ENCODE measurements at regions not wholly inside any gene's neighbourhood (a gene's known extent, or its start where the extent isn't known, plus 50 kb on each side); places are given as distances from the start of the nearest gene placed in this dataset.
"Not testable (repeated sequence)": the region's sequence is repeated elsewhere in the genome, so short reads cannot be mapped to it uniquely, and the experiment has no call there.

GRCh38 chr13:100983111-100983510 is 308.5 kb upstream of the TMTC4 start:
- in situ Hi-C loops (cut with HindIII; ENCODE audit: low sequenced_read_pairs): no loop called here
- H3K4me3 ChIP-seq (ENCODE audit: low read depth, low read length): no peak overlapping the region
- no peak for TF ChIP-seq CTCF (IDR thresholded peaks at IDR 0.05; ENCODE audit: low read depth, low read length, missing control alignments)
- DNase-seq (ENCODE audit: low read depth): peak; percentile 83

DNA sequence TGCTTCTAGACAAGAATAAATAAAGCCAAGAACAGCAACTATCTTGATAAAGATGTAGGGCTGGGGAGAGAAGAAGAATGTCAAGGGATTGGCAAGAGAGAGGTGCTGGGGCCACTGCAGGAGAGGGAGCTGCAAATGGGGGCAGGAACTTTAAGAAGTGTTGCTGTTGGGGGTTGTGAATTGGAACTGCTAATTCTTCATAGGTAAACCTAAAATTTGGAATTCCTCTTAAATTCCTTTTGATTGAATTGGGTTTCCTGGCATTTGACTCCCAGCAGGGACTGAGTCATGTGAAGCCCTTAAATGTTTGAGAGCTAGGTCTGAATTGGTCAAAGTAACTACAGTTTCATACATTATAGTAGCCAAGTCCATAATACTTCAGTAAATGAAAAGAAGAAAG is 305.6 kb upstream of the TMTC4 start:
- TF ChIP-seq CTCF (IDR thresholded peaks at IDR 0.05; ENCODE audit: low read depth, low read length, missing control alignments): no peak
- DNase-seq (ENCODE audit: low read depth): no peak
- no peak overlapping the region for H3K4me3 ChIP-seq (ENCODE audit: low read depth, low read length)
- in situ Hi-C loops (cut with HindIII; ENCODE audit: low sequenced_read_pairs): no loop called here

GRCh38 chr13:100977841-100978240 is 303.2 kb upstream of the TMTC4 start:
- no peak for TF ChIP-seq CTCF (IDR thresholded peaks at IDR 0.05; ENCODE audit: low read depth, low read length, missing control alignments)
- in situ Hi-C loops (cut with HindIII; ENCODE audit: low sequenced_read_pairs): no loop called here
- H3K4me3 ChIP-seq (ENCODE audit: low read depth, low read length): no peak overlapping the region

DNA sequence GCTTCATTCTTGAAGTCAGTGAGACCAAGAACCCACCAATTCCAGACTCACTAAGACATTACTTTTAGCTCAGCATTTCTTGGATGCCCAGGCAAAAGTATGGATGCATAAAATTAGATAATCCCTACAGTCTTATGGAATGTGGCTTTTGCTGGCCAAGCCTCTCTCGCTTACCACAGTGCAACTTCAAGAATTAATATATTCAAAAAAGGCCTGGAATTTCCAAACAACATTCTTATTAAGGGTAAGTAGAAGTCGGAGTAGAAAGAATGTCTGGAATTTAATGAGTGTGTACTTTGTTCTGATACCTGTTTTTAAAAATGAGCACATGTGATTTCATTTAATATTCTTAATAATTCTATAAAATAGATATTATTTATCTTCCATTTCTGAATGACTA is 302.4 kb upstream of the TMTC4 start:
- no peak overlapping the region for H3K4me3 ChIP-seq (ENCODE audit: low read depth, low read length)
- in situ Hi-C loops (cut with HindIII; ENCODE audit: low sequenced_read_pairs): no loop called here
- TF ChIP-seq CTCF (IDR thresholded peaks at IDR 0.05; ENCODE audit: low read depth, low read length, missing control alignments): no peak
- no peak for DNase-seq (ENCODE audit: low read depth)

More at GRCh38 chr13:100977841-100978240, 303.2 kb upstream of the TMTC4 start:
- DNase-seq (ENCODE audit: low read depth): no peak

GRCh38 chr13:100975666-100976065 is 301.1 kb upstream of the TMTC4 start:
- in situ Hi-C loops (cut with HindIII; ENCODE audit: low sequenced_read_pairs); DNase-seq (ENCODE audit: low read depth); H3K4me3 ChIP-seq (ENCODE audit: low read depth, low read length): not testable (repeated sequence)

DNA sequence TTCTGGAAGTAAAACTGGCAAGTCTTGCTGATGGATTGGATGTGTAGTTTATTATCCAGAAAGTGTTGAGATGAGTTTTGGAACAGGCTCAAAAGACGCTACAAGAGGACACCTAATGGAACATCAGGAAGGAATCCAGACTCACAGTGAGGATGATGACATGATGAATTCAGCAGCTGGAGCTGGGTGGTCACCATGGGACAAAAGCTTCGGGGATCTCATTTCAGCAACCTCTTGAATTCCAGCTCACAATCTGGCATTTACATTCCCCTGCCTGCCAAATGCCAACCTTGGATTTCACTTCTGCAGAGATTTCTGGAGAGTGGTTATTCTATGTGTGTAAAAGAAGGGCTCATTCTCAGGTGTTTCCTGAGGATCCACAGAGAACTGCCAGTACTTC is 288.0 kb upstream of the TMTC4 start:
- no peak for TF ChIP-seq CTCF (IDR thresholded peaks at IDR 0.05; ENCODE audit: low read depth, low read length, missing control alignments)
- DNase-seq (ENCODE audit: low read depth): no peak
- no peak overlapping the region for H3K4me3 ChIP-seq (ENCODE audit: low read depth, low read length)
- in situ Hi-C loops (cut with HindIII; ENCODE audit: low sequenced_read_pairs): no loop called here

GRCh38 chr13:100961186-100961585 is 286.6 kb upstream of the TMTC4 start:
- no peak for DNase-seq (ENCODE audit: low read depth)
- no peak overlapping the region for H3K4me3 ChIP-seq (ENCODE audit: low read depth, low read length)
- no peak for TF ChIP-seq CTCF (IDR thresholded peaks at IDR 0.05; ENCODE audit: low read depth, low read length, missing control alignments)
- in situ Hi-C loops (cut with HindIII; ENCODE audit: low sequenced_read_pairs): no loop called here

Measured in astrocyte of the cerebellum (primary cell).